MCF 10A (cell line): ENCODE measurements at regions not wholly inside any gene's neighbourhood (a gene's known extent, or its start where the extent isn't known, plus 50 kb on each side); places are given as distances from the start of the nearest gene placed in this dataset.

Experiments
- BruUV-seq: library from RNA; stranded (reverse); fragments of 400-500 nt; replicated peaks from 2 replicates; lab custom pipeline; 2021; lab: Mats Ljungman, UMichigan
- CTCF ChIA-PET: fragments of 300-600 bp; sonication (Branson Sonifier 250); formaldehyde crosslinking; extraction: SDS; loops from one replicate; lab custom pipeline; 2021; ENCODE audit warnings: antibody characterized with exemption, inconsistent platforms; lab: Yijun Ruan, JAX
- POLR2A ChIA-PET: fragments of 300-600, 350-650 bp; sonication (Branson Sonifier 250); formaldehyde crosslinking; extraction: SDS; loops from one replicate; lab custom pipeline; 2020; ENCODE audit warnings: antibody characterized with exemption, inconsistent platforms; lab: Yijun Ruan, JAX
- DNase-seq: peaks from one replicate; pipeline ENCODE4 v3.0.0-alpha.2; 2018; ENCODE audit not compliant: unreplicated experiment
- H3K27ac Mint-ChIP-seq: one replicate; pipeline ENCODE4 v1.8.0; 2022; ENCODE audit warnings: mild to moderate bottlenecking, low read depth, mixed read lengths; ENCODE audit not compliant: unreplicated experiment
- H3K27me3 Mint-ChIP-seq: one replicate; pipeline ENCODE4 v1.8.0; 2022; ENCODE audit warnings: mixed read lengths; ENCODE audit not compliant: insufficient read depth, unreplicated experiment
- H3K36me3 Mint-ChIP-seq: one replicate; pipeline ENCODE4 v1.8.0; 2022; ENCODE audit warnings: mild to moderate bottlenecking, moderate library complexity, mixed read lengths; ENCODE audit not compliant: insufficient read depth, unreplicated experiment
- H3K4me1 Mint-ChIP-seq: one replicate; pipeline ENCODE4 v1.8.0; 2022; ENCODE audit warnings: mixed read lengths; ENCODE audit not compliant: insufficient read depth, unreplicated experiment
- H3K4me3 Mint-ChIP-seq: one replicate; pipeline ENCODE4 v1.8.0; 2022; ENCODE audit warnings: mild to moderate bottlenecking, moderate library complexity, mixed read lengths; ENCODE audit not compliant: unreplicated experiment
- H3K9me3 Mint-ChIP-seq: one replicate; pipeline ENCODE4 v1.8.0; 2022; ENCODE audit warnings: mixed read lengths; ENCODE audit not compliant: unreplicated experiment
- CTCF ChIP-seq: fragments of 200-600 bp; IDR thresholded peaks from one replicate; pipeline ENCODE4 v1.8.0; 2022; ENCODE audit warnings: antibody characterized with exemption, mild to moderate bottlenecking; ENCODE audit not compliant: unreplicated experiment
- intact Hi-C: fragments of 100-400 bp; cut with micrococcal nuclease; formaldehyde crosslinking; loops from 2 replicates; pipeline ENCODE4 v1.14.1; 2022

DNA sequence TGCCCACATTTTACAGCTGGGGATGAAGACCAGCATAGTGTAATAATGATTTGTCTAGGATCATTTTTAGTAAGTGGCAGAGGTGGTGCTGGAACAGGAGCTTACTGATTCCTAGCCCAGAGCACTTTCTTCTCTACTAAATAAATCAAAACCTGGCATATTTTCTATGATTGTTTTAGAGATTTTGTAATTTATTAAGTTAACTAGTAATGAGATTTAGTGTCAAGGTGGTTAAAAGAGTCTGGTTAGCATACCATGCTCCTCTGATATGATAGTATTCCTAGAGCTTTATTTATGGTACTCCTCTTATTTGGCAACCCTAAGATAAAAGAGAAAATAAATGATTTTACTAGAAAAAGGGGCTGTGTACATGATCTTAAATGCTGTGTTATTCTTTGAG is 604.0 kb downstream of the ISL1 start:
- Mint-ChIP-seq H3K4me1 (no peaks in the 10 kb centered on the region), H3K27me3 (peaks cover 11% of the 10 kb centered on the region), H3K4me3 (no peak overlapping the region), H3K36me3 (no peaks in the 10 kb centered on the region), H3K27ac (no peak overlapping the region), H3K9me3 (no peaks in the 10 kb centered on the region)
- DNase-seq: no peak
- ChIA-PET POLR2A (no interaction called here), CTCF (interaction anchor here (0.6 to 2.0 kb wide), 5 partner anchors 14 to 1030 kb away, joined by 3 to 6 read pairs (median 3); no protein-coding TSS in a partner anchor)
- no peak for TF ChIP-seq CTCF
- BruUV-seq: no TSS peak
- intact Hi-C loops: no loop called here

DNA sequence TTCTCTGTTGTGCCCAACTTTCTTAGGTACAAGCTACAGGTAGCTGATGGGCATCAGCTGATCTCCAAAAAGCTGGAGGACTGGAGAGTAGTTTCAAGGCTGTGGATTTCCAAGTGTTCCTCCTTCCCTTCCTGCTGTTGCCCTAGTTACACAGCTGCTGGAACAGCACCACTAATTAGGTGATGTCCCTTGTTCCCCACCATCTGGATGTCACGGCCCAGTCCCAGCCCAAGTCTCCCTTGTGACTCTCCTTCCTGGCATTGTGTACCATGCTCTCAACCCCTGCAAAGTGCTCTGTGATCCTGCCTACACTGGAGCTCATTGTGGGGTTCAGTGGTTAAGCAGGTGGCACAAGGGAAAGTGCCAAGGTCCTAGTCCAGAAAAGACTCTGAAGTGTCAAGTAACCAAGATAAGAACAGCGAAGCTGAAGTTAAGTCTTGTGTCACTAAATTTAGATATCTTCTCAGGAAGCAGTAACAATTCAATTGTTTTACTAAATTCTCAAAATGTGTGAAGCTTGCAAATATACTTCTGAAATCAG is 604.5 kb downstream of the ISL1 start:
- Mint-ChIP-seq H3K9me3 (no peaks in the 10 kb centered on the region), H3K4me3 (no peak overlapping the region), H3K27ac (no peak overlapping the region), H3K36me3 (no peaks in the 10 kb centered on the region), H3K4me1 (no peaks in the 10 kb centered on the region), H3K27me3 (peaks cover 16% of the 10 kb centered on the region)
- no TSS peak for BruUV-seq
- ChIA-PET POLR2A (no interaction called here), CTCF (interaction anchor here (0.6 to 2.0 kb wide), 6 partner anchors 13 to 1030 kb away, joined by 3 to 6 read pairs (median 3); no protein-coding TSS in a partner anchor)
- intact Hi-C loops: no loop called here
- TF ChIP-seq CTCF: no peak
- DNase-seq: no peak

- intact Hi-C loops: no loop called here
- H3K4me3 Mint-ChIP-seq: no peak overlapping the region
- no peak for DNase-seq
- BruUV-seq: no TSS peak
- ChIA-PET CTCF (no interaction called here), POLR2A (no interaction called here)
- no peaks in the 10 kb centered on the region for H3K4me1 Mint-ChIP-seq
- no peak for TF ChIP-seq CTCF
- H3K27me3 Mint-ChIP-seq: peaks cover 17% of the 10 kb centered on the region
- no peaks in the 10 kb centered on the region for H3K9me3 Mint-ChIP-seq
- H3K36me3 Mint-ChIP-seq: no peaks in the 10 kb centered on the region
- H3K27ac Mint-ChIP-seq: no peak overlapping the region
These were observed 605.4 kb downstream of the ISL1 start for GRCh38 chr5:51988634-51989033.

DNA sequence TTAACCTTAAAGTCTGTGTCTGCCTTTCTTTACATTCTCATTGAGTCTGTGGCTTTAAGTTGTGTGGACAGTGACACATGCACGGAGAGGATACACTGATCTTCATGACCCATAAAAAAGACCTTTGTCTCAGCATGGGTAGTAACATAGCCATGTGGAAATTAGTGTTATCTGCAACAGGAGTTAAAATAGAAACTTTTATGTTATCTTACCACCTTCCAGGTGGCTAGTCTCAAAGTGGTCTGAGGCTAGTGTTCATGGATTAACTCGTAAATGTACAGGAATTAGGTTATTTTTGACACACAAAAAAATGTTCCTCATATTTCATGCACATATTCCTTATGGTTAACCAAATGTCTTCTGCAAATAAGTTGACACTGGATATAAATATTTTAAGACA is 607.0 kb downstream of the ISL1 start:
- ChIA-PET CTCF (interaction anchor here (1.2 kb wide), 1 partner anchor 21 kb away, joined by 3 read pairs; no protein-coding TSS in a partner anchor), POLR2A (no interaction called here)
- Mint-ChIP-seq H3K27me3 (peaks cover 15% of the 10 kb centered on the region), H3K36me3 (no peaks in the 10 kb centered on the region), H3K4me3 (no peak overlapping the region), H3K27ac (no peak overlapping the region), H3K4me1 (no peaks in the 10 kb centered on the region), H3K9me3 (no peaks in the 10 kb centered on the region)
- no peak for DNase-seq
- TF ChIP-seq CTCF: no peak
- intact Hi-C loops: no loop called here
- BruUV-seq: no TSS peak
